GM12878 (cell line): ENCODE measurements at regions not wholly inside any gene's neighbourhood (a gene's known extent, or its start where the extent isn't known, plus 50 kb on each side); places are given as distances from the start of the nearest gene placed in this dataset.

Experiments used
- ATAC-seq: fragments of 200-7000 bp; cut with Tn5 transposase; 3 replicates; pipeline ENCODE4 v1.9.1; 2020; ENCODE audit warnings: mild to moderate bottlenecking, moderate library complexity
- BruUV-seq: library from RNA; stranded (reverse); fragments of 400-500 nt; replicated peaks from 2 replicates; lab custom pipeline; 2021; lab: Mats Ljungman, UMichigan
- CTCF ChIA-PET: fragments of 300-600 bp; sonication (Branson Sonifier 250); formaldehyde crosslinking; extraction: SDS; loops from one replicate; lab custom pipeline; 2021; ENCODE audit warnings: inconsistent platforms; lab: Yijun Ruan, JAX
- POLR2A ChIA-PET: fragments of 350-600 bp; formaldehyde crosslinking; extraction: SDS; loops from one replicate; lab custom pipeline; 2021; ENCODE audit warnings: inconsistent platforms; lab: Charles Lee
- RAD21 ChIA-PET: fragments of 300-600 bp; sonication (Branson Sonifier 250); formaldehyde crosslinking; loops from one replicate; lab custom pipeline; 2023; ENCODE audit warnings: antibody characterized with exemption; ENCODE audit not compliant: unreplicated experiment; lab: Charles Lee
- SMC1A ChIA-PET: fragments of 300-600 bp; sonication (Branson Sonifier 250); formaldehyde crosslinking; loops from one replicate; lab custom pipeline; 2023; ENCODE audit not compliant: unreplicated experiment, uncharacterized antibody; lab: Charles Lee
- DNase-seq: peaks from one replicate; pipeline ENCODE4 v3.0.0-alpha.2; 2011; ENCODE audit warnings: low read depth, low spot score
- FAIRE-seq: peaks from 3 replicates; lab custom pipeline; 2011; peaks lifted over from hg19 to GRCh38; lab: Jason Lieb, UNC
- H2AFZ ChIP-seq: 2 replicates; pipeline ENCODE4 v1.6.0; 2011; ENCODE audit warnings: low read depth, low read length, control low read depth; ENCODE audit not compliant: control insufficient read depth
- H3K27ac ChIP-seq: 2 replicates; pipeline ENCODE4 v1.5.1; 2011; ENCODE audit warnings: control low read depth; ENCODE audit not compliant: control insufficient read depth, insufficient read depth
- H3K27me3 ChIP-seq, 2 experiments: replicated peaks in 1 of 2; 2 replicates each; pipeline versions ENCODE4 v1.6.0 to v1.6.1; 2011; ENCODE audit warnings: low read length in 1 of 2; ENCODE audit not compliant: control insufficient read depth in 2 of 2, insufficient read depth in 2 of 2
- H3K36me3 ChIP-seq, 2 experiments: 2 replicates each; pipeline ENCODE4 v1.5.1; 2011; ENCODE audit warnings: low read length in 1 of 2; ENCODE audit not compliant: control insufficient read depth in 2 of 2, insufficient read depth in 2 of 2
- H3K4me1 ChIP-seq: 2 replicates; pipeline ENCODE4 v1.6.1; 2011; ENCODE audit warnings: mild to moderate bottlenecking, low read length, moderate library complexity, mixed read lengths; ENCODE audit not compliant: control insufficient read depth, insufficient read depth
- H3K4me2 ChIP-seq: 2 replicates; pipeline ENCODE4 v1.6.0; 2011; ENCODE audit warnings: control low read depth; ENCODE audit not compliant: control insufficient read depth, insufficient read depth
- H3K4me3 ChIP-seq: fragments of 200-600 bp; sonication (generic); 2 replicates; pipeline ENCODE4 v1.5.1; 2016
- H3K79me2 ChIP-seq: 2 replicates; pipeline ENCODE4 v1.6.0; 2011; ENCODE audit warnings: low read length; ENCODE audit not compliant: control insufficient read depth, insufficient read depth
- H3K9ac ChIP-seq: 2 replicates; pipeline ENCODE4 v1.8.0; 2011; ENCODE audit warnings: low read length, control low read depth, mixed read lengths; ENCODE audit not compliant: control insufficient read depth, insufficient read depth
- H3K9me3 ChIP-seq: replicated peaks from 3 replicates; pipeline ENCODE4 v1.5.1; 2011; ENCODE audit warnings: mild to moderate bottlenecking, low read length; ENCODE audit not compliant: control insufficient read depth, insufficient read depth
- H4K20me1 ChIP-seq: 2 replicates; pipeline ENCODE4 v1.6.0; 2011; ENCODE audit not compliant: control insufficient read depth, insufficient read depth
- BRCA1 ChIP-seq: IDR thresholded peaks from 2 replicates; pipeline ENCODE4 v1.6.1; 2011; ENCODE audit warnings: low read depth, low read length, improper control_type of control experiment
- CHD1 ChIP-seq: IDR thresholded peaks from 2 replicates; pipeline ENCODE4 v1.6.1; 2012; ENCODE audit warnings: low read depth, low read length, improper control_type of control experiment
- CHD4 ChIP-seq: fragments of 200-600 bp; sonication (generic); IDR thresholded peaks from 2 replicates; pipeline ENCODE4 v1.6.1; 2016; ENCODE audit warnings: mild to moderate bottlenecking
- CREM ChIP-seq: IDR thresholded peaks from 2 replicates; pipeline ENCODE4 v1.6.1; 2014; ENCODE audit warnings: antibody characterized with exemption, low read depth
- FOS ChIP-seq: IDR thresholded peaks from 3 replicates; pipeline ENCODE4 v1.6.1; 2011; ENCODE audit warnings: borderline replicate concordance; ENCODE audit not compliant: insufficient read length; ENCODE audit errors: extremely low read depth
- HSF1 ChIP-seq: fragments of 150-350 bp; IDR thresholded peaks from 2 replicates; pipeline ENCODE4 v1.6.1; 2014; ENCODE audit warnings: mild to moderate bottlenecking, low read depth, low read length
- MYC ChIP-seq: IDR thresholded peaks from 2 replicates; pipeline ENCODE4 v1.6.1; 2011; ENCODE audit warnings: mild to moderate bottlenecking, low read length, moderate library complexity, inconsistent platforms; ENCODE audit not compliant: insufficient read depth, insufficient replicate concordance, insufficient read length, severe bottlenecking
- NFYA ChIP-seq: IDR thresholded peaks from 2 replicates; pipeline ENCODE4 v1.6.1; 2011; ENCODE audit warnings: low read depth, mild to moderate bottlenecking, low read length, improper control_type of control experiment, borderline replicate concordance
- PBX3 ChIP-seq: IDR thresholded peaks from 2 replicates; pipeline ENCODE4 v1.6.1; 2011; ENCODE audit warnings: mild to moderate bottlenecking, low read depth, low read length, moderate library complexity; ENCODE audit not compliant: insufficient replicate concordance
- SIN3A ChIP-seq: IDR thresholded peaks from 2 replicates; pipeline ENCODE4 v1.6.1; 2012; ENCODE audit warnings: low read depth, low read length, improper control_type of control experiment
- SMC3 ChIP-seq: IDR thresholded peaks from 2 replicates; pipeline ENCODE4 v1.6.1; 2011; ENCODE audit warnings: low read length, improper control_type of control experiment, borderline replicate concordance
- USF1 ChIP-seq: IDR thresholded peaks from 2 replicates; pipeline ENCODE4 v1.6.1; 2011; ENCODE audit warnings: borderline replicate concordance, low read depth, mild to moderate bottlenecking, moderate library complexity, mixed read lengths, low read length; ENCODE audit not compliant: insufficient read depth; ENCODE audit errors: extremely low read length
- ZNF217 ChIP-seq: fragments of 450-650 bp; IDR thresholded peaks from 2 replicates; pipeline ENCODE4 v1.6.1; 2017; ENCODE audit warnings: antibody characterized with exemption, mild to moderate bottlenecking
- ZNF274 ChIP-seq: IDR thresholded peaks from one replicate; pipeline ENCODE4 v1.8.0; 2011; ENCODE audit not compliant: insufficient read length, insufficient read depth
- ZSCAN29 ChIP-seq: fragments of 450-650 bp; IDR thresholded peaks from 2 replicates; pipeline ENCODE4 v1.6.1; 2017; ENCODE audit warnings: mild to moderate bottlenecking, moderate library complexity
- WGBS: methylation state at CpG from one replicate; pipeline ENCODE4 v1.1.6; 2016; ENCODE audit warnings: low lambda C conversion rate; ENCODE audit not compliant: insufficient replicate concordance, insufficient coverage; ENCODE audit errors: missing lambda C conversion rate; 5-methylcytosine and 5-hydroxymethylcytosine counted together
- in situ Hi-C: fragments of 300-500 bp; cut with MboI; formaldehyde crosslinking; loops from 9 replicates; pipeline ENCODE4 v1.14.3; 2018; ENCODE audit warnings: mixed read lengths
- intact Hi-C: fragments of 100-400 bp; cut with micrococcal nuclease; formaldehyde crosslinking; loops from one replicate; pipeline ENCODE4 v1.14.2; 2022; ENCODE audit not compliant: unreplicated experiment
- TF ChIP-seq, protein P1 (sequence below): IDR thresholded peaks from 2 replicates; pipeline ENCODE4 v1.6.1; 2012; ENCODE audit warnings: low read depth, low read length, improper control_type of control experiment
- TF ChIP-seq, protein P2 (sequence below): IDR thresholded peaks from 2 replicates; pipeline ENCODE4 v1.6.1; 2011; ENCODE audit warnings: low read depth, low read length, improper control_type of control experiment, borderline replicate concordance
- TF ChIP-seq, protein P3 (sequence below): fragments of 450-650 bp; IDR thresholded peaks from 2 replicates; pipeline ENCODE4 v1.6.1; 2017; ENCODE audit warnings: mild to moderate bottlenecking

- TF ChIP-seq ZNF274 (no peak), FOS (no peak), CHD4 (no peak), USF1 (no peak), ZNF217 (no peak), MYC (no peak)
- TF ChIP-seq, protein P1, sequence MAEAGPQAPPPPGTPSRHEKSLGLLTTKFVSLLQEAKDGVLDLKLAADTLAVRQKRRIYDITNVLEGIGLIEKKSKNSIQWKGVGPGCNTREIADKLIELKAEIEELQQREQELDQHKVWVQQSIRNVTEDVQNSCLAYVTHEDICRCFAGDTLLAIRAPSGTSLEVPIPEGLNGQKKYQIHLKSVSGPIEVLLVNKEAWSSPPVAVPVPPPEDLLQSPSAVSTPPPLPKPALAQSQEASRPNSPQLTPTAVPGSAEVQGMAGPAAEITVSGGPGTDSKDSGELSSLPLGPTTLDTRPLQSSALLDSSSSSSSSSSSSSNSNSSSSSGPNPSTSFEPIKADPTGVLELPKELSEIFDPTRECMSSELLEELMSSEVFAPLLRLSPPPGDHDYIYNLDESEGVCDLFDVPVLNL, result no peak
- TF ChIP-seq, protein P2, sequence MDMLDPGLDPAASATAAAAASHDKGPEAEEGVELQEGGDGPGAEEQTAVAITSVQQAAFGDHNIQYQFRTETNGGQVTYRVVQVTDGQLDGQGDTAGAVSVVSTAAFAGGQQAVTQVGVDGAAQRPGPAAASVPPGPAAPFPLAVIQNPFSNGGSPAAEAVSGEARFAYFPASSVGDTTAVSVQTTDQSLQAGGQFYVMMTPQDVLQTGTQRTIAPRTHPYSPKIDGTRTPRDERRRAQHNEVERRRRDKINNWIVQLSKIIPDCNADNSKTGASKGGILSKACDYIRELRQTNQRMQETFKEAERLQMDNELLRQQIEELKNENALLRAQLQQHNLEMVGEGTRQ, result no peak
Measured at GRCh38 chr11:95586661-95587060, 202.9 kb downstream of the FAM76B start (continued).

GRCh38 chr11:95586155-95586554 lies 203.4 kb downstream of the FAM76B start:
- Histone ChIP-seq H4K20me1 (no peaks in the 10 kb centered on the region), H3K79me2 (no peaks in the 10 kb centered on the region), H3K27me3 (no peaks in the 10 kb centered on the region), H3K9ac (no peak overlapping the region), H3K4me2 (no peak overlapping the region), H3K4me1 (no peaks in the 10 kb centered on the region), H3K4me3 (no peak overlapping the region), H3K9me3 (no peaks in the 10 kb centered on the region), H2AFZ (no peak overlapping the region), H3K36me3 (no peaks in the 10 kb centered on the region), H3K27ac (no peak overlapping the region)
- ChIA-PET POLR2A (no interaction called here), CTCF (no interaction called here), RAD21 (no interaction called here), SMC1A (no interaction called here)
- FAIRE-seq (no peak), ATAC-seq (no peak), DNase-seq (no peak)
- WGBS, result 84% methylated on average over 1 of the region's 1 CpG
- in situ Hi-C loops, result no loop called here
- BruUV-seq, result no TSS peak
- intact Hi-C loops, result no loop called here
- TF ChIP-seq SMC3, result no peak
- no peak for TF ChIP-seq NFYA
- TF ChIP-seq HSF1, result no peak
- TF ChIP-seq PBX3, result no peak
- TF ChIP-seq, protein P3, sequence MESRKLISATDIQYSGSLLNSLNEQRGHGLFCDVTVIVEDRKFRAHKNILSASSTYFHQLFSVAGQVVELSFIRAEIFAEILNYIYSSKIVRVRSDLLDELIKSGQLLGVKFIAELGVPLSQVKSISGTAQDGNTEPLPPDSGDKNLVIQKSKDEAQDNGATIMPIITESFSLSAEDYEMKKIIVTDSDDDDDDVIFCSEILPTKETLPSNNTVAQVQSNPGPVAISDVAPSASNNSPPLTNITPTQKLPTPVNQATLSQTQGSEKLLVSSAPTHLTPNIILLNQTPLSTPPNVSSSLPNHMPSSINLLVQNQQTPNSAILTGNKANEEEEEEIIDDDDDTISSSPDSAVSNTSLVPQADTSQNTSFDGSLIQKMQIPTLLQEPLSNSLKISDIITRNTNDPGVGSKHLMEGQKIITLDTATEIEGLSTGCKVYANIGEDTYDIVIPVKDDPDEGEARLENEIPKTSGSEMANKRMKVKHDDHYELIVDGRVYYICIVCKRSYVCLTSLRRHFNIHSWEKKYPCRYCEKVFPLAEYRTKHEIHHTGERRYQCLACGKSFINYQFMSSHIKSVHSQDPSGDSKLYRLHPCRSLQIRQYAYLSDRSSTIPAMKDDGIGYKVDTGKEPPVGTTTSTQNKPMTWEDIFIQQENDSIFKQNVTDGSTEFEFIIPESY, result no peak
- no peak for TF ChIP-seq BRCA1
- no peak for TF ChIP-seq ZSCAN29
- no peak for TF ChIP-seq SIN3A
- TF ChIP-seq CHD1, result no peak
- no peak for TF ChIP-seq CREM
